Panc1 (cell line): ENCODE measurements at regions not wholly inside any gene's neighbourhood (a gene's known extent, or its start where the extent isn't known, plus 50 kb on each side); places are given as distances from the start of the nearest gene placed in this dataset.

Experiments
- CTCF ChIP-seq: fragments of 450-650 bp; IDR thresholded peaks from 2 replicates; pipeline ENCODE4 v1.5.1; 2017; ENCODE audit warnings: mild to moderate bottlenecking
- POLR2AphosphoS5 ChIP-seq: IDR thresholded peaks from 2 replicates; pipeline ENCODE4 v1.6.1; 2012; ENCODE audit warnings: mild to moderate bottlenecking, low read depth, low read length, moderate library complexity
- REST ChIP-seq, 2 experiments: IDR thresholded peaks; 2 replicates each; pipeline ENCODE4 v1.6.1; 2011 to 2012; ENCODE audit warnings: low read depth in 2 of 2, control low read depth in 1 of 2, low read length in 1 of 2, mild to moderate bottlenecking in 1 of 2, moderate library complexity in 1 of 2; ENCODE audit not compliant: insufficient read depth in 1 of 2
- SIN3A ChIP-seq: IDR thresholded peaks from 2 replicates; pipeline ENCODE4 v1.6.1; 2012; ENCODE audit warnings: low read depth, mild to moderate bottlenecking, low read length, moderate library complexity, borderline replicate concordance; ENCODE audit not compliant: insufficient read depth
- TCF7L2 ChIP-seq: IDR thresholded peaks from 2 replicates; pipeline ENCODE4 v1.6.1; 2011; ENCODE audit warnings: mild to moderate bottlenecking, low read depth, low read length, inconsistent platforms

- no peak for TF ChIP-seq CTCF
- TF ChIP-seq SIN3A: no peak
- TF ChIP-seq TCF7L2: no peak
- TF ChIP-seq REST (IDR thresholded peaks at IDR 0.05; ENCODE audit: insufficient read depth in 1 of 2, low read depth in 2 of 2, low read length in 1 of 2): no peak
- no peak for TF ChIP-seq POLR2AphosphoS5
These were observed 61.1 kb upstream of the TAS2R1 start for GRCh38 chr5:9691261-9691660.
